Brain microvascular endothelial cell (primary cell): ENCODE measurements at regions not wholly inside any gene's neighbourhood (a gene's known extent, or its start where the extent isn't known, plus 50 kb on each side); places are given as distances from the start of the nearest gene placed in this dataset.

Experiments
- DNase-seq: peaks from one replicate; pipeline ENCODE4 v3.0.0-alpha.2; 2020
- H3K27ac ChIP-seq: fragments of 250-450 bp; sonication (Bioruptor Pico); 2 replicates; pipeline ENCODE4 v1.5.1; 2020; ENCODE audit warnings: mild to moderate bottlenecking, moderate library complexity
- H3K27me3 ChIP-seq: fragments of 250-450 bp; sonication (Bioruptor Pico); replicated peaks from 2 replicates; pipeline ENCODE4 v1.5.1; 2020; ENCODE audit warnings: mild to moderate bottlenecking
- H3K36me3 ChIP-seq: fragments of 250-450 bp; sonication (Bioruptor Pico); replicated peaks from 2 replicates; pipeline ENCODE4 v1.5.1; 2020; ENCODE audit warnings: mild to moderate bottlenecking
- H3K4me3 ChIP-seq: 2 replicates; pipeline ENCODE4 v1.5.1; 2011; ENCODE audit warnings: low read depth, mild to moderate bottlenecking, control low read depth, low read length, moderate library complexity
- CTCF ChIP-seq: IDR thresholded peaks from 2 replicates; pipeline ENCODE4 v1.5.1; 2011; ENCODE audit warnings: low read depth, mild to moderate bottlenecking, moderate library complexity, low read length, control low read depth, inconsistent platforms; ENCODE audit errors: missing control alignments
- in situ Hi-C: cut with HindIII; loops from 2 replicates; pipeline ENCODE4 v1.10.0; 2017; ENCODE audit warnings: low sequenced_read_pairs, low pct_ligation_motif_present

- Histone ChIP-seq H3K4me3 (no peak overlapping the region), H3K27ac (no peak overlapping the region), H3K36me3 (no peaks in the 10 kb centered on the region), H3K27me3 (no peaks in the 10 kb centered on the region)
- in situ Hi-C loops, result no loop called here
- no peak for DNase-seq
- TF ChIP-seq CTCF, result no peak
Measured at GRCh38 chr2:7490672-7491071, 573.5 kb downstream of the RNF144A start.

GRCh38 chr2:7492719-7493118 is 575.5 kb downstream of the RNF144A start:
- in situ Hi-C loops, result no loop called here
- no peak for DNase-seq
- Histone ChIP-seq H3K4me3 (no peak overlapping the region), H3K27ac (no peak overlapping the region), H3K36me3 (no peaks in the 10 kb centered on the region), H3K27me3 (no peaks in the 10 kb centered on the region)
- TF ChIP-seq CTCF, result no peak

GRCh38 chr2:7497178-7497577 is 580.0 kb downstream of the RNF144A start:
- in situ Hi-C loops, result no loop called here
- H3K4me3 ChIP-seq, result no peak overlapping the region
- no peak for TF ChIP-seq CTCF
- H3K36me3 ChIP-seq, result no peaks in the 10 kb centered on the region
- DNase-seq, result no peak
- H3K27ac ChIP-seq, result no peak overlapping the region
- H3K27me3 ChIP-seq, result no peaks in the 10 kb centered on the region

GRCh38 chr2:7499018-7499417 is 581.8 kb downstream of the RNF144A start:
- Histone ChIP-seq H3K27me3 (no peaks in the 10 kb centered on the region), H3K4me3 (no peak overlapping the region), H3K36me3 (no peaks in the 10 kb centered on the region), H3K27ac (no peak overlapping the region)
- no peak for TF ChIP-seq CTCF
- no peak for DNase-seq
- in situ Hi-C loops, result no loop called here

GRCh38 chr2:7502336-7502735 is 585.1 kb downstream of the RNF144A start:
- DNase-seq, result no peak
- in situ Hi-C loops, result no loop called here
- TF ChIP-seq CTCF, result no peak
- Histone ChIP-seq H3K4me3 (no peak overlapping the region), H3K27me3 (no peaks in the 10 kb centered on the region), H3K36me3 (no peaks in the 10 kb centered on the region), H3K27ac (no peak overlapping the region)

GRCh38 chr2:7508296-7508943 is 591.2 kb downstream of the RNF144A start:
- Histone ChIP-seq H3K36me3 (no peaks in the 10 kb centered on the region), H3K4me3 (no peak overlapping the region), H3K27me3 (no peaks in the 10 kb centered on the region), H3K27ac (no peak overlapping the region)
- in situ Hi-C loops, result no loop called here
- no peak for DNase-seq
- no peak for TF ChIP-seq CTCF
